Nephron progenitor cell (in vitro differentiated cells): ENCODE measurements at regions not wholly inside any gene's neighbourhood (a gene's known extent, or its start where the extent isn't known, plus 50 kb on each side); places are given as distances from the start of the nearest gene placed in this dataset.

Experiments used
- DNase-seq: peaks from one replicate; pipeline ENCODE4 v3.0.0; 2021
- H3K27ac Mint-ChIP-seq: 2 replicates; pipeline ENCODE4 v1.8.0; 2021; ENCODE audit warnings: mild to moderate bottlenecking, moderate library complexity, mixed read lengths
- H3K27me3 Mint-ChIP-seq: 2 replicates; pipeline ENCODE4 v1.8.0; 2021; ENCODE audit warnings: mild to moderate bottlenecking, low read depth, mixed read lengths; ENCODE audit not compliant: poor library complexity
- H3K36me3 Mint-ChIP-seq: 2 replicates; pipeline ENCODE4 v1.8.0; 2021; ENCODE audit warnings: low read depth, mixed read lengths
- H3K4me1 Mint-ChIP-seq: 2 replicates; pipeline ENCODE4 v1.8.0; 2021; ENCODE audit warnings: mixed read lengths
- H3K4me3 Mint-ChIP-seq: 2 replicates; pipeline ENCODE4 v1.8.0; 2021; ENCODE audit warnings: mild to moderate bottlenecking, moderate library complexity, mixed read lengths
- H3K9me3 Mint-ChIP-seq: 2 replicates; pipeline ENCODE4 v1.8.0; 2021; ENCODE audit warnings: mild to moderate bottlenecking, moderate library complexity, mixed read lengths
- CTCF ChIP-seq: fragments of 200-600 bp; sonication (generic); IDR thresholded peaks from 2 replicates; pipeline ENCODE4 v1.5.0; 2021; ENCODE audit warnings: antibody characterized with exemption

DNA sequence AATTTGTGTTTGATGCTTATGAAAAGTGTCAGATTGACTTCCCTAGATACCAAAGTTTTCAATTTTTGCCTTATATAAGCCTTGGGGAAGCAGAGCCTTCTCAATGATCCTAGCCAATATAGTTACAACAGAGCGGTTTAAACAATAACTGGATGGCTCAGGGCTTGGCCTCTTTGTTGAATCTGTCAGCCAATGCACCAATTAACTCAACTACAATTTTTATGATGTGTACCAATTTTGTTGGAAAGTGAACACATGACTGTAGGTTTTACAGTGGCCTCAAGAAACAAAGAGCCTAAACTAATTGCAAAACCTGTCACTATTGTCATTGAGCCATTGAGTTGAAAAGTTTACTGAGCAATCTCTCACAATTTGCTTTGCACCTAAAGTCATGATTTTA is 71.6 kb upstream of the RGS18 start:
- Mint-ChIP-seq H3K9me3 (no peaks in the 10 kb centered on the region), H3K27ac (no peak overlapping the region), H3K27me3 (peaks cover 3% of the 10 kb centered on the region), H3K36me3 (no peaks in the 10 kb centered on the region), H3K4me1 (no peaks in the 10 kb centered on the region), H3K4me3 (no peak overlapping the region)
- no peak for TF ChIP-seq CTCF
- DNase-seq, result no peak

- Mint-ChIP-seq H3K36me3 (no peaks in the 10 kb centered on the region), H3K4me1 (no peaks in the 10 kb centered on the region), H3K9me3 (no peaks in the 10 kb centered on the region), H3K27ac (no peak overlapping the region), H3K27me3 (peaks cover 3% of the 10 kb centered on the region), H3K4me3 (no peak overlapping the region)
- no peak for DNase-seq
- TF ChIP-seq CTCF, result no peak
Observed at GRCh38 chr1:192087334-192087733, 70.9 kb upstream of the RGS18 start.

GRCh38 chr1:192088496-192088895 is 69.8 kb upstream of the RGS18 start:
- H3K27ac Mint-ChIP-seq, result no peak overlapping the region
- DNase-seq, result no peak
- H3K9me3 Mint-ChIP-seq, result no peaks in the 10 kb centered on the region
- no peaks in the 10 kb centered on the region for H3K36me3 Mint-ChIP-seq
- no peak overlapping the region for H3K4me3 Mint-ChIP-seq
- no peaks in the 10 kb centered on the region for H3K4me1 Mint-ChIP-seq
- H3K27me3 Mint-ChIP-seq, result peaks cover 3% of the 10 kb centered on the region
- no peak for TF ChIP-seq CTCF

GRCh38 chr1:192098001-192098400 is 60.3 kb upstream of the RGS18 start:
- Mint-ChIP-seq H3K9me3 (no peaks in the 10 kb centered on the region), H3K27ac (no peak overlapping the region), H3K36me3 (no peaks in the 10 kb centered on the region), H3K4me3 (no peak overlapping the region), H3K27me3 (no peaks in the 10 kb centered on the region), H3K4me1 (no peaks in the 10 kb centered on the region)
- no peak for TF ChIP-seq CTCF
- DNase-seq, result no peak

- no peaks in the 10 kb centered on the region for H3K36me3 Mint-ChIP-seq
- H3K27ac Mint-ChIP-seq, result no peak overlapping the region
- H3K4me3 Mint-ChIP-seq, result no peak overlapping the region
- no peaks in the 10 kb centered on the region for H3K9me3 Mint-ChIP-seq
- no peaks in the 10 kb centered on the region for H3K27me3 Mint-ChIP-seq
- no peaks in the 10 kb centered on the region for H3K4me1 Mint-ChIP-seq
- TF ChIP-seq CTCF, result no peak
- no peak for DNase-seq
Observed at GRCh38 chr1:192099328-192099727, 58.9 kb upstream of the RGS18 start.

- no peak overlapping the region for H3K4me3 Mint-ChIP-seq
- no peaks in the 10 kb centered on the region for H3K4me1 Mint-ChIP-seq
- TF ChIP-seq CTCF, result no peak
- H3K36me3 Mint-ChIP-seq, result no peaks in the 10 kb centered on the region
- H3K27ac Mint-ChIP-seq, result no peak overlapping the region
- no peaks in the 10 kb centered on the region for H3K27me3 Mint-ChIP-seq
- H3K9me3 Mint-ChIP-seq, result no peaks in the 10 kb centered on the region
- no peak for DNase-seq
Observed at GRCh38 chr1:192100686-192101468, 57.4 kb upstream of the RGS18 start.
